HG03439 (cell line): ENCODE measurements at regions not wholly inside any gene's neighbourhood (a gene's known extent, or its start where the extent isn't known, plus 50 kb on each side); places are given as distances from the start of the nearest gene placed in this dataset.
"Not testable (repeated sequence)": the region's sequence is repeated elsewhere in the genome, so short reads cannot be mapped to it uniquely, and the experiment has no call there.

Source experiments
- ATAC-seq: cut with Tn5 transposase; IDR thresholded peaks from one replicate; pipeline ENCODE4 v1.9.1; 2021; ENCODE audit warnings: mild to moderate bottlenecking, moderate library complexity; ENCODE audit not compliant: unreplicated experiment

- ATAC-seq = no peak
Observed at GRCh38 chr9:40909821-40910220, 218.7 kb downstream of the FOXD4L6 start.

GRCh38 chr9:40909111-40909510 lies 219.4 kb downstream of the FOXD4L6 start:
- ATAC-seq = not testable (repeated sequence)

GRCh38 chr9:40907657-40908624 lies 220.5 kb downstream of the FOXD4L6 start:
- ATAC-seq = no peak

- ATAC-seq = not testable (repeated sequence)
Observed at GRCh38 chr9:40906879-40907278, 221.6 kb downstream of the FOXD4L6 start.

- ATAC-seq = not testable (repeated sequence)
Observed at GRCh38 chr9:40892315-40892714, 236.2 kb downstream of the FOXD4L6 start.

- ATAC-seq = not testable (repeated sequence)
Observed at GRCh38 chr9:40885858-40886257, 242.6 kb downstream of the FOXD4L6 start.

GRCh38 chr9:40884902-40885490 lies 243.5 kb downstream of the FOXD4L6 start:
- not testable (repeated sequence) for ATAC-seq

GRCh38 chr9:40884072-40884901 lies 244.2 kb downstream of the FOXD4L6 start:
- no peak for ATAC-seq

- not testable (repeated sequence) for ATAC-seq
Observed at GRCh38 chr9:40883423-40884071, 244.9 kb downstream of the FOXD4L6 start.

- ATAC-seq = not testable (repeated sequence)
Observed at GRCh38 chr9:40873753-40874295, 254.7 kb downstream of the FOXD4L6 start.

GRCh38 chr9:40868437-40868836 lies 260.0 kb downstream of the FOXD4L6 start:
- not testable (repeated sequence) for ATAC-seq
